Gastrocnemius medialis (tissue), 4 donors: ENCODE measurements at regions not wholly inside any gene's neighbourhood (a gene's known extent, or its start where the extent isn't known, plus 50 kb on each side); places are given as distances from the start of the nearest gene placed in this dataset.
A peak's percentile ranks its signal among the peaks of the same experiment; 100 is the strongest.

Experiments used
- ATAC-seq, 2 donors: fragments of 150-250 bp; one replicate each; pipeline ENCODE4 v1.9.1; 2016
- DNase-seq, 2 donors: peaks; one replicate each; pipeline ENCODE4 v3.0.0-alpha.2; 2019
- H3K27ac ChIP-seq, 4 donors: fragments of 200-600 bp; sonication (generic); 1 replicate in 1 of 4; 2 replicates in 3 of 4; pipeline ENCODE4 v1.5.1; 2016 to 2018; ENCODE audit warnings: mild to moderate bottlenecking in 2 of 4, moderate library complexity in 1 of 4
- H3K27me3 ChIP-seq, 3 donors: fragments of 200-600 bp; sonication (generic) in 2 of 3; 1 replicate in 1 of 3; 2 replicates in 2 of 3; pipeline versions ENCODE4 v1.5.1 to v1.6.0; 2016 to 2019; ENCODE audit warnings: mild to moderate bottlenecking in 1 of 3, moderate library complexity in 1 of 3
- H3K36me3 ChIP-seq, 2 donors: fragments of 200-600 bp; sonication (generic) in 1 of 2; one replicate each; pipeline ENCODE4 v1.5.1; 2017 to 2018
- H3K4me1 ChIP-seq, 2 donors: fragments of 200-600 bp; sonication (generic) in 1 of 2; one replicate each; pipeline ENCODE4 v1.5.1; 2016 to 2017; ENCODE audit warnings: mild to moderate bottlenecking in 2 of 2
- H3K4me3 ChIP-seq, 4 donors: fragments of 200-600 bp; sonication (generic) in 3 of 4; 1 replicate in 1 of 4; 2 replicates in 3 of 4; pipeline ENCODE4 v1.5.1; 2016 to 2019; ENCODE audit warnings: mild to moderate bottlenecking in 2 of 4
- H3K9me3 ChIP-seq, 3 donors: fragments of 200-600 bp; sonication (generic) in 2 of 3; 1 replicate in 1 of 3; 2 replicates in 2 of 3; pipeline ENCODE4 v1.5.1; 2016 to 2019
- POLR2A ChIP-seq, 2 donors: fragments of 450-650 bp; IDR thresholded peaks; one replicate each; pipeline ENCODE4 v1.6.1; 2017; ENCODE audit warnings: antibody characterized with exemption in 2 of 2, mild to moderate bottlenecking in 2 of 2, moderate library complexity in 2 of 2
- in situ Hi-C, 4 donors: fragments of 200-750 bp; cut with MboI; loops; one replicate each; pipeline versions ENCODE4 v1.15.0 to v1.8.0; 2017; ENCODE audit warnings: low sequenced_read_pairs in 4 of 4
- intact Hi-C: fragments of 100-400 bp; cut with DNase I; formaldehyde crosslinking; loops from one replicate; pipeline ENCODE4 v1.15.1; 2023; ENCODE audit warnings: low total_unique reads
- TF ChIP-seq, protein P1 (sequence below), 5 experiments: fragments of 450-650 bp in 3 of 5; fragments of 200-600 bp in 2 of 5; sonication (generic) in 2 of 5; IDR thresholded peaks in 4 of 5; conservative IDR thresholded peaks in 1 of 5; 1 replicate in 4 of 5; 2 replicates in 1 of 5; pipeline ENCODE4 v1.5.1; 2016 to 2019; ENCODE audit warnings: antibody characterized with exemption in 5 of 5, mild to moderate bottlenecking in 3 of 5, moderate library complexity in 3 of 5

DNA sequence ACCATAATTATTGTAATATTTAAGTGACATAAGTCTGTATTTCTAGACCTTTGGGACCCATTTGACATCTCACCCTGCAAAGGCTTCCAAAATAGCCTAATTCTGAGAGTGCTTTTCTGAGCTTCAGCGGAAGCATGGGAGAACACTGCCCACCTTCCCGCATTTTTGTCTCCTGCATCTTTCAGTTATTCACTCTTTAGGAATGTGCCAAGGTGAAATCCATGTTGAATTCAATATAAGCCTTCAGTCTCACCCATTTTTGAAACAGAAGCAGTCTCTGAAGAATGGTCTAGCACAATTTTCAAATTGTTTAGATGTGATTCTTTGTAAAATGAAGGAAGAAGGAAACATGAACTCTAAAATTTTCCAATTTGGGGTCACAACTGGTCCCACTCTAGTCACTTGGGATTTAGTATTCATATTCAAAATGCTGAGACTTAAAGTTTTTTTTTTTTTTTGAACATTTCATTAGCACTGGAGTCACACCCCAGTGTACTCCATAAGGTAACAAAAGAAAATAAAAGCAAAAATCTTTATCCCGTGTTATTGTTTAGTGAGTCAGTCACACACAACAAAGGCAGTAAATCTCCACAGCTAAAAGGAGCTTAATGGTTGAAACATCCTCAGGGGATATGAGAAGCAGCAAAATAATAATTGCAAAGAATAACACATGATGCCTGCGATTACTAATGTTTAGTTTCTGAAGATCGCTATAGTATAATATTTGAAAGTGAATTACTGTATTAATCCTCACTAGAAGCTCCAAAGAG lies 479.9 kb upstream of the BTBD3 start:
- no peaks in the 10 kb centered on the region for H3K9me3 ChIP-seq
- H3K4me1 ChIP-seq, result peaks cover 0 to 3% of the 10 kb centered on the region in 2 donors
- no peak overlapping the region for H3K4me3 ChIP-seq
- DNase-seq (no peak), ATAC-seq (no peak)
- in situ Hi-C loops, result no loop called here
- H3K36me3 ChIP-seq, result no peaks in the 10 kb centered on the region
- no peak for TF ChIP-seq POLR2A (IDR thresholded peaks at IDR 0.05)
- TF ChIP-seq, protein P1, sequence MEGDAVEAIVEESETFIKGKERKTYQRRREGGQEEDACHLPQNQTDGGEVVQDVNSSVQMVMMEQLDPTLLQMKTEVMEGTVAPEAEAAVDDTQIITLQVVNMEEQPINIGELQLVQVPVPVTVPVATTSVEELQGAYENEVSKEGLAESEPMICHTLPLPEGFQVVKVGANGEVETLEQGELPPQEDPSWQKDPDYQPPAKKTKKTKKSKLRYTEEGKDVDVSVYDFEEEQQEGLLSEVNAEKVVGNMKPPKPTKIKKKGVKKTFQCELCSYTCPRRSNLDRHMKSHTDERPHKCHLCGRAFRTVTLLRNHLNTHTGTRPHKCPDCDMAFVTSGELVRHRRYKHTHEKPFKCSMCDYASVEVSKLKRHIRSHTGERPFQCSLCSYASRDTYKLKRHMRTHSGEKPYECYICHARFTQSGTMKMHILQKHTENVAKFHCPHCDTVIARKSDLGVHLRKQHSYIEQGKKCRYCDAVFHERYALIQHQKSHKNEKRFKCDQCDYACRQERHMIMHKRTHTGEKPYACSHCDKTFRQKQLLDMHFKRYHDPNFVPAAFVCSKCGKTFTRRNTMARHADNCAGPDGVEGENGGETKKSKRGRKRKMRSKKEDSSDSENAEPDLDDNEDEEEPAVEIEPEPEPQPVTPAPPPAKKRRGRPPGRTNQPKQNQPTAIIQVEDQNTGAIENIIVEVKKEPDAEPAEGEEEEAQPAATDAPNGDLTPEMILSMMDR (IDR thresholded peaks at IDR 0.05 in 4 of 5, conservative IDR thresholded peaks at IDR 0.05 in 1 of 5), result no peak
- no peaks in the 10 kb centered on the region for H3K27me3 ChIP-seq
- intact Hi-C loops, result no loop called here
- no peak overlapping the region for H3K27ac ChIP-seq

DNA sequence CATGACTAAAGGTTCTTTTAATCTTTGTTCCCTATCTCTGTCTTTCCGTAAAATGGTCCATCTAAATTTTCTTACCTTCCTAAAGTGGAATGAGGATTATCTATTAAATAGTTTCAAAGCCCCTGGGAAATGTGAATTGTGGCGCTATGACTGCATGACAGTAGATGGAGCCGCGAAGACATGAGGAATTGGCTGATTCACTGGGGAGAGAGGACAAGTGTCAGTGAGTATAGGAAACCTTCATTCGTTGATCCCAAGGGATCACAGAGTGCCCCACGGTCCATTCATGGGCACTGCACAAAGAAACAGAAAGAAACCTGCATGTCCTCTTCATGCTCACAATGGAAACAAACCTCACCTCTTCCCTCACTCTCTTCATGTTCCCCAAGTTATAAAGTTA lies 479.3 kb upstream of the BTBD3 start:
- Histone ChIP-seq H3K36me3 (no peaks in the 10 kb centered on the region), H3K4me1 (peaks cover 0 to 3% of the 10 kb centered on the region in 2 donors), H3K27me3 (no peaks in the 10 kb centered on the region), H3K9me3 (no peaks in the 10 kb centered on the region), H3K27ac (no peak overlapping the region), H3K4me3 (no peak overlapping the region)
- ATAC-seq, result no peak
- TF ChIP-seq, protein P1 (IDR thresholded peaks at IDR 0.05 in 4 of 5, conservative IDR thresholded peaks at IDR 0.05 in 1 of 5), result no peak
- TF ChIP-seq POLR2A (IDR thresholded peaks at IDR 0.05), result no peak
- intact Hi-C loops (no loop called here), in situ Hi-C loops (no loop called here)
- DNase-seq, result no peak

DNA sequence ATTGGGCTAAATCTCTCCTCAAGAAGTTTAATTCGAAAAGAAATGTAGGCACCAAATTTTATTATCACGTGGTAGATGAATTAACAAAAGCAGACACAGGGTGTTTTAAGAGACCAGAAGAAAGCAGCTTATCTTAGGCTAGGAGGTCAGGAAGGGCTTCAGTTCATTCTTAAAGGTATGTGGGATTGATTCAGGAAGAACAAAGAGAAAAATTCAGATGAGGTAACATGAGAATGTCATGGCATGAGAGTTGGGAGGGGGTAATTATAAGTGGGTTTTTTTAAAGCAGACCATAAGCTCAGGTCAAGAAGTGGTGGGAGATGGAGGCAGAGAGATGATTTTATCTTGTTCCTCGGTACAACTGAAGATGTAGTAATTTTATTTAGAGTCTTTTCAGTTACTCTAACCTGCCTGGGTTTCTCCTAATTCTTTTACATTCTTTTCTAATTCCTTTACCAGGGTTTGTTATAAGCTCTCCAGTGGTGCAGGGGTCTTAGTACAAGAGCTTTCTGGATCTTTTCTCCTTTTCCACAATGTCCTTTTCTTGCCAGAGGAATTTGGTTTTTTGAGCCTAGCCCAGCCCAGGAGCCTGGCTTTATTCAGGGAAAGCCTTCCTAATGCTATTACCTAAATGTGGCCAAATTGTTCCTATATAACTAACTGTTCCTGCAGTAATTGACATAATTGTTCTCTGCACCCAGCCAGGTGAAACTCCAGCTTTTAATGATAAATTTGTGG lies 474.1 kb upstream of the BTBD3 start:
- Histone ChIP-seq H3K4me1 (peaks cover 14 to 25% of the 10 kb centered on the region in 2 donors), H3K9me3 (no peaks in the 10 kb centered on the region), H3K36me3 (no peaks in the 10 kb centered on the region), H3K27ac (no peak overlapping the region), H3K27me3 (no peaks in the 10 kb centered on the region), H3K4me3 (no peak overlapping the region)
- TF ChIP-seq POLR2A (IDR thresholded peaks at IDR 0.05), result no peak
- TF ChIP-seq, protein P1 (IDR thresholded peaks at IDR 0.05 in 4 of 5, conservative IDR thresholded peaks at IDR 0.05 in 1 of 5), result no peak
- intact Hi-C loops (no loop called here), in situ Hi-C loops (no loop called here)
- ATAC-seq (no peak), DNase-seq (no peak)

DNA sequence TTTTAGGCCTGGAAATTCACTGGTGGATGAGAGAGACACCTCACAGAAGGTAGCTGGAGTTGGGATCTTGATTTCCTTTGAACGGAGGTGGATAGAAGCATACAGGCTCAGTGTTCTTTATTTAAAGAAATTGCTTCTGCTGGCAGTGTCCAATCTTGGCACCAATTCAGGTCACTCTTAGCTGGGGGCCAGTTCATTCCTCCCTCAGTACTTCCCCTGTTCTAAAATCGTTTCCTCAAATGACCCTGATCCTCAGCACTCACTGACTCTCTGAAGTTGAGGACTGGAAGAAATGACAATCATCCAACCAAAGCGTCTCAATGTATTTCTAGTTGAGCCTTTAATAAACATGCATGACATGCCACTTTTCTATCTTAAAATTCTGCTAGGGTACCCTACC lies 472.5 kb upstream of the BTBD3 start:
- Histone ChIP-seq H3K4me3 (no peak overlapping the region), H3K27me3 (no peaks in the 10 kb centered on the region), H3K36me3 (no peaks in the 10 kb centered on the region), H3K27ac (peak overlapping the region in 1 of 4 donors; percentile 45), H3K4me1 (peaks cover 14 to 25% of the 10 kb centered on the region in 2 donors), H3K9me3 (no peaks in the 10 kb centered on the region)
- intact Hi-C loops (no loop called here), in situ Hi-C loops (no loop called here)
- TF ChIP-seq POLR2A (IDR thresholded peaks at IDR 0.05), result no peak
- TF ChIP-seq, protein P1 (IDR thresholded peaks at IDR 0.05 in 4 of 5, conservative IDR thresholded peaks at IDR 0.05 in 1 of 5), result no peak
- ATAC-seq, result peak; percentile 41 to 47
- DNase-seq, result no peak
